ENCODE measurements at regions not wholly inside any gene's neighbourhood (a gene's known extent, or its start where the extent isn't known, plus 50 kb on each side); places are given as distances from the start of the nearest gene placed in this dataset.
A peak's percentile ranks its signal among the peaks of the same experiment; 100 is the strongest.

GRCh38 chr1:192008281-192008825, 149.9 kb upstream of the RGS18 start:
- DNase-seq, result no peak
- no peak for ATAC-seq (ENCODE audit: poor library complexity)
- intact Hi-C loops (cut with DNase I), result no loop called here

- intact Hi-C loops (cut with DNase I), result no loop called here
- ATAC-seq (ENCODE audit: poor library complexity) (no peak), DNase-seq (no peak)
These were observed 147.9 kb upstream of the RGS18 start for GRCh38 chr1:192010406-192010805.

- no peak for DNase-seq
These were observed 146.7 kb upstream of the RGS18 start for GRCh38 chr1:192011525-192011924.

GRCh38 chr1:192022827-192023226, 135.4 kb upstream of the RGS18 start:
- intact Hi-C loops (cut with DNase I), result no loop called here
- ATAC-seq (ENCODE audit: poor library complexity), result no peak
- DNase-seq, result no peak

More at GRCh38 chr1:192011525-192011924, 146.7 kb upstream of the RGS18 start:
- intact Hi-C loops (cut with DNase I), result no loop called here
- ATAC-seq (ENCODE audit: poor library complexity), result no peak

GRCh38 chr1:192024881-192025280, 133.4 kb upstream of the RGS18 start:
- no peak for ATAC-seq (ENCODE audit: poor library complexity)
- intact Hi-C loops (cut with DNase I), result no loop called here
- no peak for DNase-seq

GRCh38 chr1:192038567-192038966, 119.7 kb upstream of the RGS18 start:
- intact Hi-C loops (cut with DNase I), result no loop called here
- DNase-seq (no peak), ATAC-seq (ENCODE audit: poor library complexity) (no peak)

- ATAC-seq (ENCODE audit: poor library complexity), result no peak
- intact Hi-C loops (cut with DNase I), result no loop called here
These were observed 113.1 kb upstream of the RGS18 start for GRCh38 chr1:192045131-192045530.

GRCh38 chr1:192053531-192053971, 104.7 kb upstream of the RGS18 start:
- ATAC-seq (ENCODE audit: poor library complexity) (peak; percentile 69), DNase-seq (no peak)
- intact Hi-C loops (cut with DNase I), result no loop called here

More at GRCh38 chr1:192045131-192045530, 113.1 kb upstream of the RGS18 start:
- DNase-seq, result no peak

GRCh38 chr1:192057766-192058165, 100.5 kb upstream of the RGS18 start:
- DNase-seq (no peak), ATAC-seq (ENCODE audit: poor library complexity) (peak; percentile 81)
- intact Hi-C loops (cut with DNase I), result no loop called here

- DNase-seq, result no peak
- intact Hi-C loops (cut with DNase I), result no loop called here
These were observed 98.9 kb upstream of the RGS18 start for GRCh38 chr1:192059407-192059806.

GRCh38 chr1:192061556-192061955, 96.7 kb upstream of the RGS18 start:
- DNase-seq, result no peak
- no peak for ATAC-seq (ENCODE audit: poor library complexity)
- intact Hi-C loops (cut with DNase I), result no loop called here

More at GRCh38 chr1:192059407-192059806, 98.9 kb upstream of the RGS18 start:
- ATAC-seq (ENCODE audit: poor library complexity), result no peak

GRCh38 chr1:192065087-192065486, 93.2 kb upstream of the RGS18 start:
- DNase-seq, result no peak
- no peak for ATAC-seq (ENCODE audit: poor library complexity)

GRCh38 chr1:192066202-192066601, 92.1 kb upstream of the RGS18 start:
- intact Hi-C loops (cut with DNase I), result no loop called here
- DNase-seq (no peak), ATAC-seq (ENCODE audit: poor library complexity) (no peak)

More at GRCh38 chr1:192065087-192065486, 93.2 kb upstream of the RGS18 start:
- intact Hi-C loops (cut with DNase I), result no loop called here

- no peak for DNase-seq
- intact Hi-C loops (cut with DNase I), result no loop called here
- no peak for ATAC-seq (ENCODE audit: poor library complexity)
These were observed 90.9 kb upstream of the RGS18 start for GRCh38 chr1:192067360-192067759.

GRCh38 chr1:192070213-192070612, 88.0 kb upstream of the RGS18 start:
- DNase-seq, result no peak
- no peak for ATAC-seq (ENCODE audit: poor library complexity)
- intact Hi-C loops (cut with DNase I), result no loop called here

GRCh38 chr1:192080684-192081083, 77.6 kb upstream of the RGS18 start:
- DNase-seq, result no peak
- intact Hi-C loops (cut with DNase I), result no loop called here
- ATAC-seq (ENCODE audit: poor library complexity), result peak; percentile 38

GRCh38 chr1:192081359-192081758, 76.9 kb upstream of the RGS18 start:
- DNase-seq, result no peak
- intact Hi-C loops (cut with DNase I), result no loop called here
- no peak for ATAC-seq (ENCODE audit: poor library complexity)

- DNase-seq (no peak), ATAC-seq (ENCODE audit: poor library complexity) (no peak)
- intact Hi-C loops (cut with DNase I), result no loop called here
These were observed 71.6 kb upstream of the RGS18 start for GRCh38 chr1:192086644-192087043.

GRCh38 chr1:192087334-192087733, 70.9 kb upstream of the RGS18 start:
- ATAC-seq (ENCODE audit: poor library complexity), result no peak
- no peak for DNase-seq
- intact Hi-C loops (cut with DNase I), result no loop called here

GRCh38 chr1:192088496-192088895, 69.8 kb upstream of the RGS18 start:
- DNase-seq, result no peak
- no peak for ATAC-seq (ENCODE audit: poor library complexity)
- intact Hi-C loops (cut with DNase I), result no loop called here

GRCh38 chr1:192098001-192098400, 60.3 kb upstream of the RGS18 start:
- intact Hi-C loops (cut with DNase I), result no loop called here
- ATAC-seq (ENCODE audit: poor library complexity) (no peak), DNase-seq (peak; percentile 33)

All from Right ventricle myocardium superior (tissue), 1 donor.